ENCODE measurements at regions not wholly inside any gene's neighbourhood (a gene's known extent, or its start where the extent isn't known, plus 50 kb on each side); places are given as distances from the start of the nearest gene placed in this dataset.
A peak's percentile ranks its signal among the peaks of the same experiment; 100 is the strongest.
"Not testable (repeated sequence)": the region's sequence is repeated elsewhere in the genome, so short reads cannot be mapped to it uniquely, and the experiment has no call there.

- H3F3A ChIP-seq (ENCODE audit: insufficient read depth) = no peaks in the 10 kb centered on the region
- no peak overlapping the region for H3K9ac ChIP-seq (ENCODE audit: low read length)
- H3K9me2 ChIP-seq (replicated peaks; ENCODE audit: insufficient read depth, low read length) = no peaks in the 10 kb centered on the region
- no peaks in the 10 kb centered on the region for H3K9me3 ChIP-seq (ENCODE audit: insufficient read depth, low read length)
- no peaks in the 10 kb centered on the region for H3K79me2 ChIP-seq (ENCODE audit: insufficient read depth, low read length)
- no peak overlapping the region for H2AFZ ChIP-seq (ENCODE audit: low read depth, low read length, severe bottlenecking)
- no peaks in the 10 kb centered on the region for H3K27me3 ChIP-seq (ENCODE audit: low read length)
- H4K20me1 ChIP-seq (ENCODE audit: low read depth, low read length) = no peaks in the 10 kb centered on the region
- H3K27ac ChIP-seq (ENCODE audit: low read depth, low read length) = no peak overlapping the region
- no peak for TF ChIP-seq EZH2phosphoT487 (conservative IDR thresholded peaks at IDR 0.05; ENCODE audit: low read length)
- no peak for TF ChIP-seq CTCF (IDR thresholded peaks at IDR 0.05; ENCODE audit: insufficient read depth, low read length, poor library complexity, severe bottlenecking)
- H3K36me3 ChIP-seq (ENCODE audit: low read length) = no peaks in the 10 kb centered on the region
- no peak overlapping the region for H3K4me2 ChIP-seq (ENCODE audit: low read depth, low read length, poor library complexity, severe bottlenecking)
- no peak overlapping the region for H3K4me3 ChIP-seq (ENCODE audit: insufficient read depth, low read length, poor library complexity, severe bottlenecking)
These were observed 64.1 kb upstream of the KBTBD8 start for GRCh38 chr3:66934041-66934440.

- Histone ChIP-seq H3K4me2 (ENCODE audit: low read depth, low read length, poor library complexity, severe bottlenecking) (no peak overlapping the region), H3K9me2 (replicated peaks; ENCODE audit: insufficient read depth, low read length) (no peaks in the 10 kb centered on the region)
- TF ChIP-seq EZH2phosphoT487 (conservative IDR thresholded peaks at IDR 0.05; ENCODE audit: low read length) = no peak
- no peak for TF ChIP-seq CTCF (IDR thresholded peaks at IDR 0.05; ENCODE audit: insufficient read depth, low read length, poor library complexity, severe bottlenecking)
These were observed 63.4 kb upstream of the KBTBD8 start for GRCh38 chr3:66934725-66935124.

GRCh38 chr3:66937041-66937440, 61.1 kb upstream of the KBTBD8 start:
- H2AFZ ChIP-seq (ENCODE audit: low read depth, low read length, severe bottlenecking) = not testable (repeated sequence)

More at GRCh38 chr3:66934725-66935124, 63.4 kb upstream of the KBTBD8 start:
- Histone ChIP-seq H3K9me3 (ENCODE audit: insufficient read depth, low read length) (no peaks in the 10 kb centered on the region), H3F3A (ENCODE audit: insufficient read depth) (no peaks in the 10 kb centered on the region), H3K79me2 (ENCODE audit: insufficient read depth, low read length) (no peaks in the 10 kb centered on the region), H3K27me3 (ENCODE audit: low read length) (no peaks in the 10 kb centered on the region), H3K9ac (ENCODE audit: low read length) (no peak overlapping the region), H3K4me3 (ENCODE audit: insufficient read depth, low read length, poor library complexity, severe bottlenecking) (no peak overlapping the region), H4K20me1 (ENCODE audit: low read depth, low read length) (no peaks in the 10 kb centered on the region), H3K36me3 (ENCODE audit: low read length) (no peaks in the 10 kb centered on the region), H2AFZ (ENCODE audit: low read depth, low read length, severe bottlenecking) (no peak overlapping the region), H3K27ac (ENCODE audit: low read depth, low read length) (no peak overlapping the region)

GRCh38 chr3:66938338-66938963, 59.7 kb upstream of the KBTBD8 start:
- H3K27me3 ChIP-seq (ENCODE audit: low read length) = no peaks in the 10 kb centered on the region
- H3K27ac ChIP-seq (ENCODE audit: low read depth, low read length) = no peak overlapping the region
- H2AFZ ChIP-seq (ENCODE audit: low read depth, low read length, severe bottlenecking) = no peak overlapping the region
- no peak overlapping the region for H3K4me3 ChIP-seq (ENCODE audit: insufficient read depth, low read length, poor library complexity, severe bottlenecking)
- H3K9me3 ChIP-seq (ENCODE audit: insufficient read depth, low read length) = no peaks in the 10 kb centered on the region
- H3F3A ChIP-seq (ENCODE audit: insufficient read depth) = no peaks in the 10 kb centered on the region
- H3K9ac ChIP-seq (ENCODE audit: low read length) = no peak overlapping the region
- no peak overlapping the region for H3K4me2 ChIP-seq (ENCODE audit: low read depth, low read length, poor library complexity, severe bottlenecking)
- H3K36me3 ChIP-seq (ENCODE audit: low read length) = no peaks in the 10 kb centered on the region
- no peaks in the 10 kb centered on the region for H4K20me1 ChIP-seq (ENCODE audit: low read depth, low read length)
- no peaks in the 10 kb centered on the region for H3K9me2 ChIP-seq (replicated peaks; ENCODE audit: insufficient read depth, low read length)
- TF ChIP-seq CTCF (IDR thresholded peaks at IDR 0.05; ENCODE audit: insufficient read depth, low read length, poor library complexity, severe bottlenecking) (peak; percentile 42), EZH2phosphoT487 (conservative IDR thresholded peaks at IDR 0.05; ENCODE audit: low read length) (no peak)
- H3K79me2 ChIP-seq (ENCODE audit: insufficient read depth, low read length) = no peaks in the 10 kb centered on the region

More at GRCh38 chr3:66937041-66937440, 61.1 kb upstream of the KBTBD8 start:
- not testable (repeated sequence) for H3K27me3 ChIP-seq (ENCODE audit: low read length); H3K9ac ChIP-seq (ENCODE audit: low read length); H3F3A ChIP-seq (ENCODE audit: insufficient read depth); H3K36me3 ChIP-seq (ENCODE audit: low read length); H4K20me1 ChIP-seq (ENCODE audit: low read depth, low read length); H3K27ac ChIP-seq (ENCODE audit: low read depth, low read length); H3K4me3 ChIP-seq (ENCODE audit: insufficient read depth, low read length, poor library complexity, severe bottlenecking); H3K9me3 ChIP-seq (ENCODE audit: insufficient read depth, low read length); H3K4me2 ChIP-seq (ENCODE audit: low read depth, low read length, poor library complexity, severe bottlenecking); H3K79me2 ChIP-seq (ENCODE audit: insufficient read depth, low read length); H3K9me2 ChIP-seq (replicated peaks; ENCODE audit: insufficient read depth, low read length)

Measured in SU-DHL-6 (cell line).